SK-N-SH (cell line): ENCODE measurements at regions not wholly inside any gene's neighbourhood (a gene's known extent, or its start where the extent isn't known, plus 50 kb on each side); places are given as distances from the start of the nearest gene placed in this dataset.

Experiments used
- CTCF ChIA-PET: fragments of 300-600, 350-600 bp; formaldehyde crosslinking; extraction: SDS; loops from one replicate; lab custom pipeline; 2021; lab: Yijun Ruan, JAX
- POLR2A ChIA-PET: fragments of 350-600 bp; sonication (Branson Sonifier 250); formaldehyde crosslinking; extraction: SDS; loops from one replicate; lab custom pipeline; 2020; ENCODE audit warnings: antibody characterized with exemption, inconsistent platforms; lab: Yijun Ruan, JAX
- DNase-seq: peaks from one replicate; pipeline ENCODE4 v3.0.0; 2012
- H2AFZ ChIP-seq: fragments of 200-600 bp; sonication (generic); 2 replicates; pipeline ENCODE4 v1.8.1; 2016; ENCODE audit warnings: antibody characterized with exemption, mild to moderate bottlenecking, low read depth
- H3F3A ChIP-seq: fragments of 200-600 bp; sonication (generic); replicated peaks from 2 replicates; pipeline ENCODE3; 2016; ENCODE audit warnings: antibody characterized with exemption, mild to moderate bottlenecking; ENCODE audit not compliant: insufficient read depth
- H3K27ac ChIP-seq, 2 experiments: fragments of 200-500 bp in 1 of 2; fragments of 200-600 bp in 1 of 2; sonication (Bioruptor generic) in 1 of 2; sonication (generic), shearing (Covaris generic) in 1 of 2; 2 replicates each; pipeline versions ENCODE4 v1.5.1 to v1.6.1; 2014 to 2016; ENCODE audit warnings: low read depth in 2 of 2, inconsistent platforms in 1 of 2, low read length in 1 of 2, mild to moderate bottlenecking in 1 of 2, mixed read lengths in 1 of 2
- H3K27me3 ChIP-seq: fragments of 200-600 bp; sonication (generic), shearing (Covaris generic); 2 replicates; pipeline ENCODE4 v1.6.1; 2016; ENCODE audit warnings: mixed run types; ENCODE audit not compliant: insufficient read depth
- H3K36me3 ChIP-seq, 2 experiments: fragments of 200-500 bp in 1 of 2; fragments of 200-600 bp in 1 of 2; sonication (Bioruptor generic) in 1 of 2; sonication (generic) in 1 of 2; replicated peaks in 1 of 2; 2 replicates each; pipeline versions ENCODE3 to v1.5.1; 2014 to 2016; ENCODE audit warnings: low read length in 1 of 2, mild to moderate bottlenecking in 1 of 2; ENCODE audit not compliant: insufficient read depth in 2 of 2, control insufficient read depth in 1 of 2
- H3K4me1 ChIP-seq, 2 experiments: fragments of 200-500 bp in 1 of 2; fragments of 200-600 bp in 1 of 2; sonication (Bioruptor generic) in 1 of 2; sonication (generic), shearing (Covaris generic) in 1 of 2; 2 replicates each; pipeline versions ENCODE4 v1.5.1 to v1.6.1; 2014 to 2016; ENCODE audit warnings: low read depth in 1 of 2, low read length in 1 of 2, mixed run types in 1 of 2; ENCODE audit not compliant: insufficient read depth in 2 of 2, control insufficient read depth in 1 of 2
- H3K4me2 ChIP-seq: fragments of 200-600 bp; sonication (generic), shearing (Covaris generic); 2 replicates; pipeline ENCODE4 v1.6.1; 2017; ENCODE audit warnings: mixed run types
- H3K4me3 ChIP-seq, 2 experiments: fragments of 200-500 bp in 1 of 2; fragments of 200-600 bp in 1 of 2; sonication (Bioruptor generic) in 1 of 2; sonication (generic), shearing (Covaris generic) in 1 of 2; 2 replicates each; pipeline versions ENCODE4 v1.5.1 to v1.8.1; 2014 to 2016; ENCODE audit warnings: low read depth in 2 of 2, inconsistent platforms in 1 of 2, low read length in 1 of 2, mild to moderate bottlenecking in 1 of 2, mixed read lengths in 1 of 2, moderate library complexity in 1 of 2
- H3K79me2 ChIP-seq: fragments of 200-600 bp; sonication (generic); 2 replicates; pipeline ENCODE4 v1.8.1; 2017; ENCODE audit warnings: mild to moderate bottlenecking; ENCODE audit not compliant: insufficient read depth
- H3K9ac ChIP-seq: fragments of 200-600 bp; sonication (generic); 2 replicates; pipeline ENCODE4 v1.6.1; 2017; ENCODE audit warnings: mixed run types
- H3K9me2 ChIP-seq: fragments of 200-600 bp; sonication (generic); 2 replicates; pipeline ENCODE4 v1.6.1; 2017; ENCODE audit warnings: mixed run types
- H3K9me3 ChIP-seq: fragments of 200-600 bp; sonication (generic); 2 replicates; pipeline ENCODE4 v1.6.1; 2017; ENCODE audit warnings: mixed run types, mild to moderate bottlenecking, moderate library complexity
- H4K20me1 ChIP-seq: fragments of 200-600 bp; sonication (generic); 2 replicates; pipeline ENCODE4 v1.6.1; 2017; ENCODE audit warnings: mild to moderate bottlenecking, mixed run types; ENCODE audit not compliant: insufficient read depth
- CHD2 ChIP-seq: fragments of 150-350 bp; IDR thresholded peaks from 2 replicates; pipeline ENCODE4 v1.6.1; 2018; ENCODE audit warnings: low read length; ENCODE audit not compliant: partially characterized antibody
- EZH2phosphoT487 ChIP-seq: fragments of 200-600 bp; sonication (generic); IDR thresholded peaks from 2 replicates; pipeline ENCODE4 v1.6.1; 2017; ENCODE audit warnings: low read depth, mixed run types, mild to moderate bottlenecking, antibody characterized with exemption, moderate library complexity, borderline replicate concordance
- FOSL2 ChIP-seq: IDR thresholded peaks from 2 replicates; pipeline ENCODE4 v1.4.0; 2012; ENCODE audit warnings: low read depth, mild to moderate bottlenecking, moderate library complexity, borderline replicate concordance
- FOXJ3 ChIP-seq: sonication (generic); formaldehyde crosslinking; IDR thresholded peaks from 2 replicates; pipeline ENCODE4 v1.5.1; 2020; ENCODE audit warnings: mild to moderate bottlenecking, missing genetic modification reagents
- GABPA ChIP-seq: IDR thresholded peaks from 2 replicates; pipeline ENCODE4 v1.4.0; 2012; ENCODE audit warnings: low read depth, mild to moderate bottlenecking
- GATA2 ChIP-seq: sonication (generic); formaldehyde crosslinking; IDR thresholded peaks from 2 replicates; pipeline ENCODE4 v1.5.0; 2020; ENCODE audit warnings: mild to moderate bottlenecking, missing genetic modification reagents
- JUND ChIP-seq: IDR thresholded peaks from 2 replicates; pipeline ENCODE4 v1.4.0; 2012
- MAX ChIP-seq: IDR thresholded peaks from 2 replicates; pipeline ENCODE4 v1.4.0; 2012; ENCODE audit warnings: low read depth
- NFIC ChIP-seq: IDR thresholded peaks from 2 replicates; pipeline ENCODE4 v1.4.0; 2012; ENCODE audit warnings: borderline replicate concordance
- NRF1 ChIP-seq: IDR thresholded peaks from 2 replicates; pipeline ENCODE4 v1.6.1; 2012; ENCODE audit warnings: low read depth, mild to moderate bottlenecking, low read length
- POLR2AphosphoS5 ChIP-seq: IDR thresholded peaks from 2 replicates; pipeline ENCODE4 v1.6.1; 2012; ENCODE audit warnings: low read depth, low read length
- RAD21 ChIP-seq: IDR thresholded peaks from 2 replicates; pipeline ENCODE4 v1.6.1; 2012; ENCODE audit warnings: mild to moderate bottlenecking, low read length
- RCOR1 ChIP-seq: fragments of 150-350 bp; IDR thresholded peaks from 2 replicates; pipeline ENCODE4 v1.6.1; 2017; ENCODE audit warnings: antibody characterized with exemption, low read length
- REST ChIP-seq: IDR thresholded peaks from 2 replicates; pipeline ENCODE4 v1.6.1; 2012; ENCODE audit warnings: mild to moderate bottlenecking, low read depth, low read length, moderate library complexity
- RFX5 ChIP-seq: IDR thresholded peaks from 2 replicates; pipeline ENCODE4 v1.6.1; 2012; ENCODE audit warnings: mild to moderate bottlenecking, improper control_type of control experiment, low read length
- RXRA ChIP-seq: IDR thresholded peaks from 2 replicates; pipeline ENCODE4 v1.4.0; 2012; ENCODE audit warnings: low read depth, mild to moderate bottlenecking, borderline replicate concordance
- SIN3A ChIP-seq: IDR thresholded peaks from 2 replicates; pipeline ENCODE4 v1.6.1; 2012; ENCODE audit warnings: low read depth, mild to moderate bottlenecking, low read length, moderate library complexity, borderline replicate concordance
- TEAD4 ChIP-seq: IDR thresholded peaks from 2 replicates; pipeline ENCODE4 v1.4.0; 2012; ENCODE audit warnings: mild to moderate bottlenecking, borderline replicate concordance; ENCODE audit not compliant: insufficient read depth
- WGBS: methylation state at CpG from one replicate; pipeline ENCODE4 v1.1.6; 2017; ENCODE audit warnings: low lambda C conversion rate; 5-methylcytosine and 5-hydroxymethylcytosine counted together
- TF ChIP-seq, protein P1 (sequence below): fragments of 150-350 bp; IDR thresholded peaks from 2 replicates; pipeline ENCODE4 v1.6.1; 2017; ENCODE audit warnings: antibody characterized with exemption, low read length, low read depth, borderline replicate concordance

DNA sequence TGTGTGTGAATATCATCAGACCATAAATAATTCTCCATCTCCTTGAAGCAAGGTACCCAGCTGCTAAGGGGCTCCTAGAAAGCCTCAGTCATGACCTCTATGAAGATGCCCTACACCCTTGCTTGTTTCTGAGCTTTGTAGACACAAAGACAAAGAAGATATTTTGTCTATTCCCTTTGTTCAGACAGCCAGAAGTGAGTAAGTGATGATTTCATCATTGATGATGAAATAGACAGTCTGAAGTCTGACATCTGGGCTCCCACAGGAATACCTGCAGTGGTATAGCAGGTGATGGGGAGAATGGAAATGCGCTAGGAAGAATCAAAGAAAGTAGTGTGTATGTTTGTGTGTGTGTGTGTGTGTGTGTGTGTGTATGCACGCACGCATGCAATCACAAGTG, 82.2 kb upstream of the DPT start:
- Histone ChIP-seq H2AFZ (no peak overlapping the region), H3K4me2 (no peak overlapping the region), H3K9ac (no peak overlapping the region), H3K27me3 (no peaks in the 10 kb centered on the region), H3K4me3 (no peak overlapping the region), H3K27ac (no peak overlapping the region), H3K9me2 (no peaks in the 10 kb centered on the region), H3K79me2 (no peaks in the 10 kb centered on the region), H3K4me1 (no peaks in the 10 kb centered on the region), H3K9me3 (no peaks in the 10 kb centered on the region), H3K36me3 (no peaks in the 10 kb centered on the region), H4K20me1 (no peaks in the 10 kb centered on the region), H3F3A (no peaks in the 10 kb centered on the region)
- POLR2A ChIA-PET = no interaction called here
- DNase-seq = no peak
- TF ChIP-seq RAD21 (no peak), GATA2 (CRISPR knock-in tag) (no peak), POLR2AphosphoS5 (no peak)
- CTCF ChIA-PET = no interaction called here
- WGBS = 95% methylated on average over 3 of the region's 3 CpGs

DNA sequence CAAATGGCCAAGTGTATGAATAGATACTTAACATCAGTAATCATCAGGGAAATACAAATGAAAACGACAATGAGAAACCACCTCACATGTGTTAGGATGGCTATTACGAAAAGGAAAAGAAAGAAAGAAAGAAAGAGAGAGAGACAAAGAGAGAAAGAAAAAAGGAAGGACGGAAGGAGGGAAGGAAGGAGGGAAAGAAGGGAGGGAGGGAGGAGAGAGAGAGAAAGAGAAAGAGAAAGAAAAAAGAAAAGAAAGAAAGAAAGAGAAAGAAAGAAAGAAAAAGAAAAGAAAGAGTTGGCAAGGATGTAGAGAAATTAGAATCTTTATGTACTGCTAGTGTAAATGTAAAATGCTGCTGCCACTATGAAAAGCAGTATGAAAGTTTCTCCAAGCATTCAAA, 90.7 kb upstream of the DPT start:
- no peak overlapping the region for H3K4me2 ChIP-seq
- no peaks in the 10 kb centered on the region for H3K27me3 ChIP-seq
- H2AFZ ChIP-seq = no peak overlapping the region
- no peaks in the 10 kb centered on the region for H3K79me2 ChIP-seq
- H3F3A ChIP-seq = no peaks in the 10 kb centered on the region
- no peak overlapping the region for H3K9ac ChIP-seq
- no peak overlapping the region for H3K27ac ChIP-seq
- no peaks in the 10 kb centered on the region for H3K9me2 ChIP-seq
- H4K20me1 ChIP-seq = no peaks in the 10 kb centered on the region
- 66% methylated on average over 3 of the region's 3 CpGs for WGBS
- POLR2A ChIA-PET = no interaction called here
- TF ChIP-seq NRF1 = no peak
- TF ChIP-seq RXRA = no peak
- TF ChIP-seq RFX5 = no peak
- TF ChIP-seq GABPA = no peak
- TF ChIP-seq, protein P1, sequence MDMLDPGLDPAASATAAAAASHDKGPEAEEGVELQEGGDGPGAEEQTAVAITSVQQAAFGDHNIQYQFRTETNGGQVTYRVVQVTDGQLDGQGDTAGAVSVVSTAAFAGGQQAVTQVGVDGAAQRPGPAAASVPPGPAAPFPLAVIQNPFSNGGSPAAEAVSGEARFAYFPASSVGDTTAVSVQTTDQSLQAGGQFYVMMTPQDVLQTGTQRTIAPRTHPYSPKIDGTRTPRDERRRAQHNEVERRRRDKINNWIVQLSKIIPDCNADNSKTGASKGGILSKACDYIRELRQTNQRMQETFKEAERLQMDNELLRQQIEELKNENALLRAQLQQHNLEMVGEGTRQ = no peak
- no peak for TF ChIP-seq JUND
- no peak for TF ChIP-seq REST
- TF ChIP-seq MAX = no peak
- TF ChIP-seq EZH2phosphoT487 = no peak
- TF ChIP-seq FOXJ3 (CRISPR knock-in tag) = no peak
- TF ChIP-seq SIN3A = no peak
- TF ChIP-seq NFIC = no peak
- no peak for TF ChIP-seq FOSL2
- TF ChIP-seq RCOR1 = no peak
- no peak for TF ChIP-seq TEAD4
- no peak for TF ChIP-seq CHD2
- no peaks in the 10 kb centered on the region for H3K9me3 ChIP-seq
- no peak overlapping the region for H3K4me3 ChIP-seq
- DNase-seq = no peak
- no peaks in the 10 kb centered on the region for H3K4me1 ChIP-seq
- H3K36me3 ChIP-seq = no peaks in the 10 kb centered on the region
- CTCF ChIA-PET = interaction anchor here (0.6 kb wide), 1 partner anchor 23 kb away, joined by 3 read pairs; no protein-coding TSS in a partner anchor
